Upper lobe of left lung (tissue), 6 donors: ENCODE measurements at regions not wholly inside any gene's neighbourhood (a gene's known extent, or its start where the extent isn't known, plus 50 kb on each side); places are given as distances from the start of the nearest gene placed in this dataset.
A peak's percentile ranks its signal among the peaks of the same experiment; 100 is the strongest.

Experiments
- ATAC-seq, 2 donors: fragments of 200-7000 bp; cut with Tn5 transposase; one replicate each; pipeline ENCODE4 v1.9.1; 2022; ENCODE audit warnings: mild to moderate bottlenecking in 2 of 2, moderate library complexity in 2 of 2; ENCODE audit not compliant: low FRiP score in 2 of 2
- DNase-seq, 2 donors: peaks; one replicate each; pipeline ENCODE4 v3.0.0-alpha.2; 2019 to 2020
- H3K27ac ChIP-seq, 4 donors: fragments of 200-600 bp; sonication (generic); one replicate each; pipeline ENCODE4 v1.5.1; 2016 to 2019
- H3K27me3 ChIP-seq, 4 donors: fragments of 200-600 bp; sonication (generic); one replicate each; pipeline ENCODE4 v1.5.1; 2017 to 2019
- H3K36me3 ChIP-seq, 4 donors: fragments of 200-600 bp; sonication (generic); one replicate each; pipeline ENCODE4 v1.5.1; 2016 to 2019
- H3K4me1 ChIP-seq, 4 donors: fragments of 200-600 bp; sonication (generic); one replicate each; pipeline ENCODE4 v1.5.1; 2018 to 2019
- H3K4me3 ChIP-seq, 4 donors: fragments of 200-600 bp; sonication (generic); one replicate each; pipeline ENCODE4 v1.5.1; 2017 to 2019; ENCODE audit warnings: mild to moderate bottlenecking in 2 of 4, moderate library complexity in 1 of 4
- H3K9me3 ChIP-seq, 4 donors: fragments of 200-600 bp; sonication (generic); one replicate each; pipeline ENCODE4 v1.5.1; 2018 to 2019
- EP300 ChIP-seq, 4 donors: sonication (generic); formaldehyde crosslinking; IDR thresholded peaks; one replicate each; pipeline ENCODE4 v1.5.1; 2017; ENCODE audit warnings: antibody characterized with exemption in 4 of 4, control low read depth in 2 of 4
- POLR2A ChIP-seq, 4 donors: fragments of 450-650 bp; IDR thresholded peaks; one replicate each; pipeline ENCODE4 v1.5.1; 2016 to 2017; ENCODE audit warnings: antibody characterized with exemption in 4 of 4, mild to moderate bottlenecking in 2 of 4
- POLR2AphosphoS5 ChIP-seq, 2 donors: sonication (generic); formaldehyde crosslinking; IDR thresholded peaks; one replicate each; pipeline ENCODE4 v1.5.1; 2017; ENCODE audit warnings: antibody characterized with exemption in 2 of 2
- WGBS, 2 donors: methylation state at CpG; one replicate each; pipeline ENCODE4 v1.1.5; 2017 to 2018; 5-methylcytosine and 5-hydroxymethylcytosine counted together
- TF ChIP-seq, protein P1 (sequence below), 6 experiments: fragments of 450-650 bp in 4 of 6; fragments of 200-600 bp in 2 of 6; sonication (generic) in 2 of 6; IDR thresholded peaks; one replicate each; pipeline ENCODE4 v1.5.1; 2016 to 2019; ENCODE audit warnings: antibody characterized with exemption in 6 of 6
- donor health status: DM: no; HTN: no; CAD: no; lungs with moderate emphysema.
- donor health status: DM: no; HTN: yes; CAD: no; lungs with severe emphysema.

DNA sequence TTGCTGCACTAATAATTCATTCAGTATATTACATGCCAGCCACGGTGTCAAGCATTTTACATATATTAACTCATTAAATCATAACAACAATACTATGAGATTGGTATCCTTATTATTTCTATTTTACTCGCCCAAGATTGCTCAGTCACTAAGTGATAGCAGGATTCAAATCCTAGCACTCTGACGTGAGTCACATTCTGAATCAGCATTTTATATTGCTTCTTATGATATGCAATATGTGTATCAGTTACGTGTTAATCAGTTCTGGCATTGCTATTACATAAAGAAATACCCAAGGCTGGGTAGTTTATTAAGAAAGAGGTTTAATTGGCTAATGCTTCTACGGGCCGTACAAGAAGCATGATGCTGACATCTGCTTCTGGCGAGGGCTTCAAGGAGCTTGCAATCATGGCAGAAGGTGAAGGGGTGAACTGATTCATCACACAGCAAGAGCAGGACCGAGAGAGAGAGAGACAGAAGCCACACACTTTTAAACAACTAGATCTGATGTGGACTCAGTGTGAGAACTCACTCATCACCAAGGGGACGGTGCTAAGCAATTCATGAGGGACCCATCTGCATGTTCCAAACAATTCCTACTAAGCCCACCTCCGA, 166.5 kb upstream of the TMCO5A start:
- TF ChIP-seq, protein P1, sequence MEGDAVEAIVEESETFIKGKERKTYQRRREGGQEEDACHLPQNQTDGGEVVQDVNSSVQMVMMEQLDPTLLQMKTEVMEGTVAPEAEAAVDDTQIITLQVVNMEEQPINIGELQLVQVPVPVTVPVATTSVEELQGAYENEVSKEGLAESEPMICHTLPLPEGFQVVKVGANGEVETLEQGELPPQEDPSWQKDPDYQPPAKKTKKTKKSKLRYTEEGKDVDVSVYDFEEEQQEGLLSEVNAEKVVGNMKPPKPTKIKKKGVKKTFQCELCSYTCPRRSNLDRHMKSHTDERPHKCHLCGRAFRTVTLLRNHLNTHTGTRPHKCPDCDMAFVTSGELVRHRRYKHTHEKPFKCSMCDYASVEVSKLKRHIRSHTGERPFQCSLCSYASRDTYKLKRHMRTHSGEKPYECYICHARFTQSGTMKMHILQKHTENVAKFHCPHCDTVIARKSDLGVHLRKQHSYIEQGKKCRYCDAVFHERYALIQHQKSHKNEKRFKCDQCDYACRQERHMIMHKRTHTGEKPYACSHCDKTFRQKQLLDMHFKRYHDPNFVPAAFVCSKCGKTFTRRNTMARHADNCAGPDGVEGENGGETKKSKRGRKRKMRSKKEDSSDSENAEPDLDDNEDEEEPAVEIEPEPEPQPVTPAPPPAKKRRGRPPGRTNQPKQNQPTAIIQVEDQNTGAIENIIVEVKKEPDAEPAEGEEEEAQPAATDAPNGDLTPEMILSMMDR (IDR thresholded peaks at IDR 0.05): no peak
- TF ChIP-seq EP300 (IDR thresholded peaks at IDR 0.05): no peak
- TF ChIP-seq POLR2AphosphoS5 (IDR thresholded peaks at IDR 0.05): no peak
- TF ChIP-seq POLR2A (IDR thresholded peaks at IDR 0.05): no peak
- Histone ChIP-seq H3K4me1 (peaks cover 0 to 7% (median 3%) of the 10 kb centered on the region in 4 donors), H3K4me3 (no peak overlapping the region), H3K27me3 (no peaks in the 10 kb centered on the region), H3K36me3 (no peaks in the 10 kb centered on the region), H3K9me3 (no peaks in the 10 kb centered on the region), H3K27ac (no peak overlapping the region)
- WGBS, 2 donors: 84 to 93% methylated on average over 10 of the region's 10 CpGs
- DNase-seq (no peak), ATAC-seq (no peak)

DNA sequence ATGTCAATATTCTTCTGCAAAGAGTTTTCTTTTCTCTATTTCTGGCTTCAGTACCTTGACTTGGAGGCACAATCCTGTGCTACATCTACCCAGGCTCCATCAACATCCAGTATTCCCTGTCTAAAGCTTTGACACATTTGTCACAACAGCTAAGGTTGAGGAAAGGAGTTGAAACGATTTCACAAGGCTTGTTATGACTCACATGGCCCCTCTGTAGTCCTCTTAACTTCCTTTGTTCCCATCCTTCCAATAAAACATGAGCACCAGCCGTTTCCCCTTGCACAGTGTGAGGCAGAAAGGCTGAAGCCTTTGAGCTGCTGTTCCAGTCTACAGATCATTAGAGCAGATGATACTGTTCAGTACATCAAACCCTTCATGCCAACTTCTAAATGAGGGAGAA, 163.0 kb upstream of the TMCO5A start:
- no peaks in the 10 kb centered on the region for H3K27me3 ChIP-seq
- H3K4me1 ChIP-seq: no peaks in the 10 kb centered on the region
- no peak for DNase-seq
- H3K4me3 ChIP-seq: no peak overlapping the region
- 19 to 44% methylated on average over 2 of the region's 2 CpGs for WGBS, 2 donors
- H3K9me3 ChIP-seq: no peaks in the 10 kb centered on the region
- no peak overlapping the region for H3K27ac ChIP-seq
- ATAC-seq: peak in 1 of 2 donors; percentile 23
- TF ChIP-seq EP300 (IDR thresholded peaks at IDR 0.05) (no peak), POLR2AphosphoS5 (IDR thresholded peaks at IDR 0.05) (no peak), POLR2A (IDR thresholded peaks at IDR 0.05) (no peak)
- TF ChIP-seq, protein P1 (IDR thresholded peaks at IDR 0.05): no peak
- H3K36me3 ChIP-seq: no peaks in the 10 kb centered on the region

DNA sequence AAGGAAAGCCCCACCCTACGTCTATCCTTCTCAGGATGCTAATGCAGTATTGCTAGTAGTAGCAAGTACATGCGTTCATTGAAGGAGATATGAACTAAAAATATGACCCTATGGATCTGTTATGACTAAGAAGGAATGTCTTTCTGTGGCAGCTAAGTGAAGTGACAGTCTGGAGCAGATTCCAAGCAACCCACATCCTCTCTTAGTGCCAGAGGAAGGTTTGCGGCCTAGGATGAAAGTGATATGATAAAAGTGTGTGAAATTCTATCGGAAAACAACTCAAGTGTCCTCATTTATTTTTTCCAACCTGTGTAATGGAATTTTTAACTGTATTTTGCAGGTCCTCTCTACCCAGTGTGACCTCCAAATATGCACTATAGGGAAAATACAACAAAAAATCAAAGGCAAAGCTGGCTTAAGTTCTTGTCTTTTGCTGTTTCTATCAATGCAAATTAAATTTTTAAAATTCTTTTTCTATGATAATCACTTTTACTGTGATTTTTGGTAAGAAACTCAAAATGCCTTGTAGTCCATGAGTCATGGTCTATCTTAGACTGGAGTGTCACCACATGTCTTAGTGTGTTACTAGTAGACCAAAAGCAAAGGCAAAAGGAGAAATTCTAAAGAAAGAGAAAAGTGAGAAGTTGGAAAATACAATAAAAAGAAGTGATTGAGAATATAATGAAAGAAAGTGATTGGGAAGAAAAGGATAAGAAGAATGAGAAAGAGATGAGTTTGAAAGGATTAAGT, 161.2 kb upstream of the TMCO5A start:
- no peak for TF ChIP-seq POLR2AphosphoS5 (IDR thresholded peaks at IDR 0.05)
- TF ChIP-seq, protein P1 (IDR thresholded peaks at IDR 0.05): no peak
- no peak for TF ChIP-seq POLR2A (IDR thresholded peaks at IDR 0.05)
- H3K36me3 ChIP-seq: no peaks in the 10 kb centered on the region
- ATAC-seq: no peak
- WGBS, 2 donors: 78 to 93% methylated on average over 4 of the region's 4 CpGs
- H3K27me3 ChIP-seq: no peaks in the 10 kb centered on the region
- no peak for DNase-seq
- no peak overlapping the region for H3K27ac ChIP-seq
- no peak overlapping the region for H3K4me3 ChIP-seq
- H3K9me3 ChIP-seq: no peaks in the 10 kb centered on the region
- no peaks in the 10 kb centered on the region for H3K4me1 ChIP-seq

DNA sequence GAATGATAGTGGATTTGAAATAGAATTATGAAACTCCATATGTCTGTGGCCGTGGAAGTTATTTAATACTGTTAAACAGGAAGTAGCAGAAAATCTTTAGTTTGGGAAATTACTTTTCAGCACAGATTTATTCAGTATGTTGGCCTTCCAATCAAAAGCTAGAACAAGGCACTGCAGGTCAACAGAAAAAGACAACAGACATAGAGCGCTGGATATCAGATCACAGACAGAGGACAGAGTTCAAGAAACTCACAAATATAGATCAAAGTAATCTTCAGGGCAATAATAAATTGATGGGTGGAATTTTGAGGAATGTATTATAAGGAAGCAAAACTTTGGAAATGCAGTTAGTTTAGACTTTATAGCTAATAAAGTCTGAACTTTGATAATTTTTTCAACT, 159.5 kb upstream of the TMCO5A start:
- Histone ChIP-seq H3K4me3 (no peak overlapping the region), H3K4me1 (no peaks in the 10 kb centered on the region), H3K9me3 (no peaks in the 10 kb centered on the region), H3K36me3 (no peaks in the 10 kb centered on the region), H3K27ac (no peak overlapping the region), H3K27me3 (no peaks in the 10 kb centered on the region)
- DNase-seq (no peak), ATAC-seq (no peak)
- TF ChIP-seq POLR2A (IDR thresholded peaks at IDR 0.05): no peak
- no peak for TF ChIP-seq POLR2AphosphoS5 (IDR thresholded peaks at IDR 0.05)
- no peak for TF ChIP-seq EP300 (IDR thresholded peaks at IDR 0.05)
- TF ChIP-seq, protein P1 (IDR thresholded peaks at IDR 0.05): no peak
- 68% methylated on average over 2 of the region's 2 CpGs for WGBS, 2 donors

DNA sequence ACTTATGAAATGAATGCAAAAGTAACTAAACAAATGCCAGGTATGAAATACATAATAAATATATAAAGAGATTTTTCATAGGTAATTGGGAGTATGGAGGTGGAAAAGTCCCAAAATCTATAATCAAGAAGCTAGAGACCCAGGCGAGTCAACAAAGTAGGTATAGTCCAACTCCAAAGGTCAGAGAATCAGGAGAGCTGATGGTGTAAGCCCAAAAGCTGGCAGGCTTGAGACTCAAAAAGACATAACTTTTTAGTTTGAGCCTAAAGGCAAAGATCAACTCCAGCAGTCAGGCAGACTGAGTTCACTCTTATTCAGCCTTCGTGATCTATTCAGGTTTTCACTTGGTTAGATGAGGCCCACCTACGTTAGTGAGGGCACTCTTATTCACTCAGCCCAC, 157.4 kb upstream of the TMCO5A start:
- WGBS, 2 donors: 88 to 94% methylated on average over 3 of the region's 3 CpGs
- no peaks in the 10 kb centered on the region for H3K4me1 ChIP-seq
- no peak overlapping the region for H3K27ac ChIP-seq
- no peaks in the 10 kb centered on the region for H3K27me3 ChIP-seq
- TF ChIP-seq, protein P1 (IDR thresholded peaks at IDR 0.05): no peak
- TF ChIP-seq POLR2A (IDR thresholded peaks at IDR 0.05) (no peak), POLR2AphosphoS5 (IDR thresholded peaks at IDR 0.05) (no peak), EP300 (IDR thresholded peaks at IDR 0.05) (no peak)
- DNase-seq (no peak), ATAC-seq (no peak)
- H3K9me3 ChIP-seq: no peaks in the 10 kb centered on the region
- no peaks in the 10 kb centered on the region for H3K36me3 ChIP-seq
- no peak overlapping the region for H3K4me3 ChIP-seq
